ENCODE measurements at regions not wholly inside any gene's neighbourhood (a gene's known extent, or its start where the extent isn't known, plus 50 kb on each side); places are given as distances from the start of the nearest gene placed in this dataset.

GRCh38 chr15:47422881-47423665 is 294.2 kb upstream of the SEMA6D start:
- no peaks in the 10 kb centered on the region for H3K36me3 Mint-ChIP-seq (ENCODE audit: low read depth, unreplicated experiment)
- H3K27ac Mint-ChIP-seq (ENCODE audit: unreplicated experiment) = no peak overlapping the region
- H3K27me3 Mint-ChIP-seq (ENCODE audit: unreplicated experiment) = peaks cover 1% of the 10 kb centered on the region
- no peak for TF ChIP-seq CTCF (IDR thresholded peaks at IDR 0.05; ENCODE audit: unreplicated experiment)
- H3K4me3 Mint-ChIP-seq (ENCODE audit: unreplicated experiment) = no peak overlapping the region
- no peaks in the 10 kb centered on the region for H3K9me3 Mint-ChIP-seq (ENCODE audit: unreplicated experiment)
- H3K4me1 Mint-ChIP-seq (ENCODE audit: unreplicated experiment) = no peaks in the 10 kb centered on the region
- no peak for DNase-seq (ENCODE audit: low spot score)

GRCh38 chr15:47427463-47427862 is 289.8 kb upstream of the SEMA6D start:
- no peak overlapping the region for H3K27ac Mint-ChIP-seq (ENCODE audit: unreplicated experiment)
- H3K4me1 Mint-ChIP-seq (ENCODE audit: unreplicated experiment) = peaks cover 3% of the 10 kb centered on the region
- no peak overlapping the region for H3K4me3 Mint-ChIP-seq (ENCODE audit: unreplicated experiment)
- no peaks in the 10 kb centered on the region for H3K9me3 Mint-ChIP-seq (ENCODE audit: unreplicated experiment)
- no peak for TF ChIP-seq CTCF (IDR thresholded peaks at IDR 0.05; ENCODE audit: unreplicated experiment)
- H3K36me3 Mint-ChIP-seq (ENCODE audit: low read depth, unreplicated experiment) = no peaks in the 10 kb centered on the region
- DNase-seq (ENCODE audit: low spot score) = no peak
- H3K27me3 Mint-ChIP-seq (ENCODE audit: unreplicated experiment) = no peaks in the 10 kb centered on the region

- no peak overlapping the region for H3K27ac Mint-ChIP-seq (ENCODE audit: unreplicated experiment)
- no peak for TF ChIP-seq CTCF (IDR thresholded peaks at IDR 0.05; ENCODE audit: unreplicated experiment)
- DNase-seq (ENCODE audit: low spot score) = no peak
Observed at GRCh38 chr15:47429376-47429775, 287.9 kb upstream of the SEMA6D start.

GRCh38 chr15:47431501-47431900 is 285.8 kb upstream of the SEMA6D start:
- no peak for DNase-seq (ENCODE audit: low spot score)
- Mint-ChIP-seq H3K27me3 (ENCODE audit: unreplicated experiment) (no peaks in the 10 kb centered on the region), H3K9me3 (ENCODE audit: unreplicated experiment) (no peaks in the 10 kb centered on the region), H3K4me3 (ENCODE audit: unreplicated experiment) (no peak overlapping the region), H3K27ac (ENCODE audit: unreplicated experiment) (no peak overlapping the region), H3K4me1 (ENCODE audit: unreplicated experiment) (peaks cover 3% of the 10 kb centered on the region), H3K36me3 (ENCODE audit: low read depth, unreplicated experiment) (no peaks in the 10 kb centered on the region)
- TF ChIP-seq CTCF (IDR thresholded peaks at IDR 0.05; ENCODE audit: unreplicated experiment) = no peak

More at GRCh38 chr15:47429376-47429775, 287.9 kb upstream of the SEMA6D start:
- Mint-ChIP-seq H3K9me3 (ENCODE audit: unreplicated experiment) (no peaks in the 10 kb centered on the region), H3K27me3 (ENCODE audit: unreplicated experiment) (no peaks in the 10 kb centered on the region), H3K36me3 (ENCODE audit: low read depth, unreplicated experiment) (no peaks in the 10 kb centered on the region), H3K4me3 (ENCODE audit: unreplicated experiment) (no peak overlapping the region), H3K4me1 (ENCODE audit: unreplicated experiment) (peaks cover 3% of the 10 kb centered on the region)

GRCh38 chr15:47432826-47433225 is 284.5 kb upstream of the SEMA6D start:
- H3K4me1 Mint-ChIP-seq (ENCODE audit: unreplicated experiment) = peaks cover 3% of the 10 kb centered on the region
- DNase-seq (ENCODE audit: low spot score) = no peak
- H3K4me3 Mint-ChIP-seq (ENCODE audit: unreplicated experiment) = no peak overlapping the region
- H3K27ac Mint-ChIP-seq (ENCODE audit: unreplicated experiment) = no peak overlapping the region
- H3K36me3 Mint-ChIP-seq (ENCODE audit: low read depth, unreplicated experiment) = no peaks in the 10 kb centered on the region
- no peaks in the 10 kb centered on the region for H3K9me3 Mint-ChIP-seq (ENCODE audit: unreplicated experiment)
- no peak for TF ChIP-seq CTCF (IDR thresholded peaks at IDR 0.05; ENCODE audit: unreplicated experiment)
- no peaks in the 10 kb centered on the region for H3K27me3 Mint-ChIP-seq (ENCODE audit: unreplicated experiment)

Data from endothelial cell (in vitro differentiated cells).